MV-4-11 (cell line): ENCODE measurements at regions not wholly inside any gene's neighbourhood (a gene's known extent, or its start where the extent isn't known, plus 50 kb on each side); places are given as distances from the start of the nearest gene placed in this dataset.

Experiments used
- DNase-seq: peaks from one replicate; lab custom pipeline; 2025; lab: John Stamatoyannopoulos, UW

DNA sequence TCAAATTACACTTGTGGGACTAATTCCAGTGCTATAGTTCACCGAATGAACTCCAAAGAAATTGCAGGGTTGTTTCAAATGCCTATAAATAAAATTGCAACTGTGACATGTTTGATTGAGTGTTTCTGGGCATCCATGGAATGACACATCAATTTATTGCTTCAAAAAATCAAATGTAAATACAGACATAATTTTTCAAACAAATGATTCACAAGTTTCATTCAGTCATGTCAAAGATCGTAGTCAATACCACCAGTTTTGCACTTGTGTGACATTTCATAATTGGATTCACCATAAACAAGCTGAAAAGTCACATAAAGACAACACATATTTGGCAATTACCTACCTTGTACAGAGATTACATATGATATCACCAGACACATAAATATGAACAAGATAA lies 350.8 kb downstream of the CDH2 start:
- DNase-seq = no peak

- no peak for DNase-seq
These were observed 351.2 kb downstream of the CDH2 start for GRCh38 chr18:27825689-27826088.

GRCh38 chr18:27824841-27825681 lies 351.9 kb downstream of the CDH2 start:
- no peak for DNase-seq

GRCh38 chr18:27824275-27824674 lies 352.7 kb downstream of the CDH2 start:
- no peak for DNase-seq

- DNase-seq = no peak
These were observed 353.9 kb downstream of the CDH2 start for GRCh38 chr18:27823053-27823452.

- peak; percentile 82 for DNase-seq
These were observed 368.2 kb downstream of the CDH2 start for GRCh38 chr18:27808683-27809082.

DNA sequence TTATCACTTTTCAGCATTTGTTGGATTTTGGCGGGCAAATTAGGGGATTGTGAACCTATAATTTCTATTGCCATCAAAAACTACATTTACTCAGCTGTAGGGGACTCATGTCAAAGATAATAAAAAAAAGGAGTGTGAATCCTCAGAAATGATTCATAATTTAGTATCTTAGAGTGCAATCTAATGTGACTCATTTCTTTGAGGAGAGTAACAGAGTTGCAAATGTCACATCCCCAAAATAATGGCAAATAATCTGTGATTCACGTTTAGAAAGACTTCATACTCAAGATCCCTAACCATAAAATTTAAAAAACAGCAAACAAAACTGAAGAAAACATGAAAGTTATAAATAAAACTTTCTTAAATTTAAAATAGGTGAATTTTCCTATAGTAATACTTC lies 373.0 kb downstream of the CDH2 start:
- no peak for DNase-seq

DNA sequence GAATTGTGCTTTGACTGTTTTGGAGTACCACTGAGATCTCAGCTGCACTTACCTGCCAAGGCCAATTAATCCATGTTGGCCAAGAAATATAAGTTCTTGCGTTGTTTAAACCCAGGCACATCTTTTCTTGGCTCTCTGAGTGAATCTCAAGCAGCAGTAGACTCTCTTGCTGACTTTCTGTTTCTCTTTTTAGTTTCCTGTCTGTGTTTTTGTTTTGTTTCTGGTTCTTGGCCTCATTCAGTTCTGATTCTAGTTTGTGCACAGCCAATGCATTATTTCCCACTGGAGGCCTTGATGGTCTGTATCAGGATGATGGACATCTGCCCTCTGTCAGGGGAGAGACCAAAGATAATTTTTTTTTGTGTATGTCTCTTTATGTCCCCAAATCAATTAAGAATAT lies 379.4 kb downstream of the CDH2 start:
- no peak for DNase-seq

DNA sequence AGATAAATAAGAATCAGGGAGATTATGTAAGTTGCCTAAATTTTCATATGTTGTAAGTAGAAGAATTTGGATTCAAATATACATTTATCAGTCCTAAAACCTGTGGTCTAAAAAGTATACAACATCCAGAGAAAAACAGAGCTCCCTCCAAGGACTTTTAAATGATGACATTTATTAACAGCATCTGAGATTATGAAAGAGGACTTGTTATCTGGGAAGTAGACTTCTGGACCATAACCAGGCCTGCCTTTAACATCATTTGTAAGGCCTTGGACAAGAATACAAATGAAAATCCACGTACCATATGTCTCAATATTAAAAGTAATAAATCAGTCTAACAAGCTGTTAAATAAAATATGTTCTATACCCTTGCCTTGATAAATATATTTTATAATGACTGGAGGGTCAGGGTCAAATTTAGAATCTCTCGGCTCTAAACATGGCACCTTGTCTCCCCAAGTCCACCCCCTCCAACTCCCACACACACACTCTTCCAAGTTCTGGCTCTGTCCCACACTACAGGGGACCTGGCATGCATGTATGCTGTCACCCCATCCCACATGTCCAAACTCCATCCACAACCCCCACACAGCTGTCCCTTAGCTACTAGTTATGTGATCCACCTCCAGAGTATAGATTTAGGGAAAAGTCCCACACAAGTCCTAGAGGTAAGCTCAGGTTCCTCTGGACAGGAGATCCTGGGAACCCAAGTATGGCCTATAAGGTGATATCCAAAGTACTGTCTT lies 382.6 kb downstream of the CDH2 start:
- DNase-seq = no peak

DNA sequence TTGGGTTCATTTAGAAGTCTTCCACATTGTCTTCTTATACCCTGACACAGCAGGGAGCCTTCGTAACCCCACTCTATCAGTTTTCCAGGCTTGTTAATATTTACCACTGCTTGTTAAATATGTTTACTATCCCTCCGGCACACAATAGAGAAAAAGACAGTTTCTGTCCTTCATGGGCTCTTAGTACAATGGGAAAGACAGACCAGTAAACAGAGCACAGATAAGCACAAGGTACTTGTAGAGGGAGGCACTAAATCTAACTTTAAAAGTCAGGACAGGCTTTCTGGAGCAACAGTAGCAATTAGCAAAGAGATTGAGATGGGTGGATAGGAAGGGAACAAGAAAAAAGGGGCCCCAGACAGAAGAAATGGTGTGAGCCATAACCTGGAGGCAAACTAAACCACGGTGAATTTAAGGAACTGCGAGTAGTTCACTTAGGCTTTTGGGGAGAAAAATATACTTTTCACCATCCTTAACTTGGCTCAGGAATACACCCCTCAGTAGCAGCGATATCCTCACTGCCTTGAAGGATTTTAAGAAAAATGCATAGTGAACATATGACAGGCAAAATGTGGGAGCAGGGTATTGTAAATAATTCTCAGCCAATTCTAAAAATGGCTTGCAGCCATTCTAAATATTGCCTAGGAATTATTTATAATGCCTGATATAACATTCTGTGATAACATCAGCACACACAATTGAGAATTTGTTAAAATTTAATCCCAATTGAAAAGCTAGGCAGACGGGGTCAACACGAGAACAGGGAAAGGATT lies 383.7 kb downstream of the CDH2 start:
- DNase-seq = peak; percentile 1

DNA sequence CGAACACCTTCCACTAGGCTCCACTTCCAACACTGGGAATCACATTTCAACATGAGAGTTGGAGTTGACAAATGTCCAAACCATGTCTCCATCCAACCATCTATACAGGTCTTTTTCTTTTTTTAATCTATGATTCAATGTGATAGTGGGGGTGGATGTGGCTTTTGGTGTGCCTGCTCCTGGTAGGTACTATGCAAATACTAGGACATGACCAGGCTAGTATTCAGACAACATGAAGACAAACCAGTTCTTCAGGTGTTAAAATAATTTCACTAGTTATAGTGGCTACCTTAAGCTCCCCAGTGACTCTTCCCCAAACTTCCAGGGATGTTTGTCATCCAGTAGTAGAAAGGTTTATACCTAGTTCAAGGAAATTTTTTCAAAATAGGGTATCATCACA lies 387.5 kb downstream of the CDH2 start:
- no peak for DNase-seq

- DNase-seq = no peak
These were observed 389.4 kb downstream of the CDH2 start for GRCh38 chr18:27787547-27787946.

DNA sequence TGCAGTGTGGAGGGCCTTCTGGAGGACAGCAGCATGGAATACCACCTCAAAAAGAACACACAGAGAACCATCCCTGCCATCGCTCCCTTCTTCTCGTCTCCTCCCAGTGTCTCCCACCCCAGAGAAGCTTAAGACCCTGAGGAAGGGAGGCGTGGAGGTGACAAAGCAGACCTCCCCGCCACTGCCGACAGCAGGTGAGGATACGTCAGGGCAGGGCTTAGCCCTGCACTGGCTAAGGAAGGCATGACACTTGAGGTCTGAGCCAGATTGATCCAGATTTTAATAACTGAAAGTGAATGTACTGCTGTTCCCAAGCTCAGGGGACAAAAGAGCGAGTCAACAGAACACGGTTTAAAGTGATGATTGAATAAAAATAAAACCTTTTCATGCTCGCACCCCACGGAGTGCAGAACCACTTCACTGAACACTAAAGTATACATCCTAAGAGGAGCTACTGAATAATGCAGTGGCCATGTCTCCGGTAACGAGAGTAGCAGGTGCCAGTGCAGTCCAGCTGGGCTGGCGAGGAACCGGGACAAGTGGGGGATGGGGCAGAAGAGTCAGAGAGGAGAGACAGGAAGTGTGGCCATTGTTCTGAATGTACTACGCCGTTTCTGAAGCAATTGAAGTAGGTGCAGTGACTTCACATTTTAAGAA lies 391.0 kb downstream of the CDH2 start:
- DNase-seq = no peak

- no peak for DNase-seq
These were observed 396.7 kb downstream of the CDH2 start for GRCh38 chr18:27780061-27780745.

DNA sequence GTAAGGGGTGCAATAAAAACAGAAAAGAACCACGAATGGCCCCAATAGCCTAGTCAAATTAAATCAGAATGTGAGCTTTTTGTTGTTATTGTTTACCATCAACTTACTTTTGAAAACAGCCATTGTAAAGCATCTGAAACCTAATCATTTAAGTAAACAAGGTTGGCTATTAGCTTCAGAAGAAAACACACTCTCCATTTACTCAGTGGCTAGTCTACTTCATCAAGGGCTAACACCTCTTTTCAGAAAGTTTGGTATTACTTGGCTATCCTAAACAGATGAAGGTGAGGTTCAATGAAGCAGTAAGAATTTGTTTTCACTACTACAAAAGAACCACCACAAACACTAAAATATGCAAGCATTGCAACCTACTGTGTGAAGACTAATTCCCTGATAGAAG lies 398.0 kb downstream of the CDH2 start:
- no peak for DNase-seq

DNA sequence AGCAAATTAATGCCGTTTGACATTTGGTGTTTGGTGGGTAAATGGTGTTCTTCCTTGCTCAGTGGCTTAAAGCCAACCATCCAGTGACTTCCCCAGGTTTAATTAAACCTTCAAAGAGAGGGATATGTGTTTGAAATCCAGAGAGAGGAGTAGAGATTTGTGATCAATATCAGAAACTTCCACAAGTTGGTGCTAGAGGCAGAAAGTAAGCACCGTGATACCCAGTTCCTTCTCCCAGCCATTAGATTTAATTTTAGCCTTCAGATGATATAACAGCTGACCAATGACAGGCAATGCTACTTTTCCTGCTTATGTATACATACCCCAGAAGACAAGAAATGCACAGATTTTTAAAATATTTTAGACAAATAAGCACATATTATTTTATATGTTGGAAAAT lies 398.5 kb downstream of the CDH2 start:
- no peak for DNase-seq

DNA sequence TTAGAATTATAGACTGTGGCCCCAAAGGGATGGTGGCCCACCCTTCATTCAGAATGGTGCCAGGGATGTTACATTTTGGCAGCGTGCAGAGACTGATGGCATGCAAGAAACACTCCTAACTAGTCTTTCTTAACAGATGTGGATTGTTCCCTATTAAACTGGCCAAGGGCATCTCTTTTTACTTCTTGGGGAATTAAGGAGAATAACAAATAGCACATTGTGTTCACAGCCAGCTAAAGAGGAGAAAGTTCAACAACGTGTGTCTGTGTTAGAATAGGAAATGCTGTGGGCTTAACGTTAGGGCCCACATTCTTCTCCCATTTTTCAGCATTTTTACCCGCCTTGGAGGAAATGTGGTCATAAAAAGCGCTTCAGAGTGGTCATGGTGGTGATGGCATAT lies 404.8 kb downstream of the CDH2 start:
- no peak for DNase-seq

DNA sequence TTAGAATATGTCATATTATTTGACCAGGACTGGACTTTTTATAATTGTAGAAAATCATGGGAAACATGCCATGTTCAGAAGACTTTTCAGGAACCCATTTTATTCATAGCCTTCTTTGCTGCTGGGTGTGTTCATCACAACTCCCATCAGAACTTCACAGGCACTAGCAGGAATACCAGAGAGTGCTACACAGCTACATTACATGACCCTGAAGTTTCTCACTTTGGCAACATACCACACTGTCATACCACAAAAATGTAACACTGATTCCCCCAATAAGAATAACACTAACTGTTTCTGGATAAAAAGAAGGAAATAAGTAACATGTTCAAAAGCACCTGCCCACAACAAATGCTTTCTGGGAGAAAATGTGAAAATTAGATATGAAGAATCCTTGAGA lies 405.4 kb downstream of the CDH2 start:
- DNase-seq = no peak

DNA sequence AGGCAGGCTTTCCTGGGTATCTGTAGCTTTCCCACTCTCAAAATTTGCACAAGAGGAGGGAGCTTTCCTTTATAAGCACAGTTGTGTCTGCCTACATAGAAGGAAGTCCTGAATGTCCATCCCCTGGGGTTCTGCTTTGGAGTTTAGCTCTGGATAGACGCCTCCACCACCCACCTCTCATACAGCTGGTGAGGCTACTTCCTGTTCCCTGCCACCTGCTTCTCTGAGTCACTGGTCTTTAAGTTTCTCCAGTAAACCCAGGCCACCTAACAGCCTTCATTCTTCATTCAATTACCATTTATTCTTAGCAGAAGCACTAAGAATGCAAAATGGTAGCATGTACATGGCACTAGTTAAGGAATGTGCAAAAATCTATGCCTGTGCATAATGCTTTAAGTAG lies 407.8 kb downstream of the CDH2 start:
- DNase-seq = no peak

GRCh38 chr18:27763936-27764335 lies 413.0 kb downstream of the CDH2 start:
- DNase-seq = no peak

GRCh38 chr18:27763341-27763740 lies 413.6 kb downstream of the CDH2 start:
- DNase-seq = no peak

- DNase-seq = no peak
These were observed 414.9 kb downstream of the CDH2 start for GRCh38 chr18:27762054-27762453.
